ENCODE measurements at regions not wholly inside any gene's neighbourhood (a gene's known extent, or its start where the extent isn't known, plus 50 kb on each side); places are given as distances from the start of the nearest gene placed in this dataset.

DNA sequence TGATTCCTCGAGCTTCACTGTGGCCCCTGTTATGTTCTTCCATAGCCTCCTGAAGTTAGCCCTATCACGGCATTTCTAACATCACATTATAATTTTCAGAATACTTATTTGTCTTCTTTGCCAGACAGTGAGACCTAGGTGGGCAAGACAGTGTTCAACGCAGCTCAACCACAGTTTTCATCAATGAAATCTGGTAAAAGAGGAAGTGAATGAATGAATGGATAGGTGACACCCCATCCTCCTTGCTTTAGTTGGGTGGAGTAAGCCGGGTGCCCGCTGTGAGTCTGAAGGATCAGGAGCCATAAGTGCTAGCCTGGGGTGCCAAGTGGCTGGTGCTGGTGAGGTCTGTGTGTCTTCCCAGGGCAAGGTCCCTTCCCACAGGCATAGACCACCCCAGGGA lies 60.2 kb upstream of the MTNR1B start:
- TF ChIP-seq, protein P1, sequence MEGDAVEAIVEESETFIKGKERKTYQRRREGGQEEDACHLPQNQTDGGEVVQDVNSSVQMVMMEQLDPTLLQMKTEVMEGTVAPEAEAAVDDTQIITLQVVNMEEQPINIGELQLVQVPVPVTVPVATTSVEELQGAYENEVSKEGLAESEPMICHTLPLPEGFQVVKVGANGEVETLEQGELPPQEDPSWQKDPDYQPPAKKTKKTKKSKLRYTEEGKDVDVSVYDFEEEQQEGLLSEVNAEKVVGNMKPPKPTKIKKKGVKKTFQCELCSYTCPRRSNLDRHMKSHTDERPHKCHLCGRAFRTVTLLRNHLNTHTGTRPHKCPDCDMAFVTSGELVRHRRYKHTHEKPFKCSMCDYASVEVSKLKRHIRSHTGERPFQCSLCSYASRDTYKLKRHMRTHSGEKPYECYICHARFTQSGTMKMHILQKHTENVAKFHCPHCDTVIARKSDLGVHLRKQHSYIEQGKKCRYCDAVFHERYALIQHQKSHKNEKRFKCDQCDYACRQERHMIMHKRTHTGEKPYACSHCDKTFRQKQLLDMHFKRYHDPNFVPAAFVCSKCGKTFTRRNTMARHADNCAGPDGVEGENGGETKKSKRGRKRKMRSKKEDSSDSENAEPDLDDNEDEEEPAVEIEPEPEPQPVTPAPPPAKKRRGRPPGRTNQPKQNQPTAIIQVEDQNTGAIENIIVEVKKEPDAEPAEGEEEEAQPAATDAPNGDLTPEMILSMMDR (IDR thresholded peaks at IDR 0.05), result no peak
- TF ChIP-seq POLR2A (IDR thresholded peaks at IDR 0.05), result no peak
